OCI-M2 (cell line): ENCODE measurements at regions not wholly inside any gene's neighbourhood (a gene's known extent, or its start where the extent isn't known, plus 50 kb on each side); places are given as distances from the start of the nearest gene placed in this dataset.
"Not testable (repeated sequence)": the region's sequence is repeated elsewhere in the genome, so short reads cannot be mapped to it uniquely, and the experiment has no call there.

Experiments
- DNase-seq: peaks from one replicate; lab custom pipeline; 2025; ENCODE audit not compliant: unreplicated experiment; lab: John Stamatoyannopoulos, UW

DNA sequence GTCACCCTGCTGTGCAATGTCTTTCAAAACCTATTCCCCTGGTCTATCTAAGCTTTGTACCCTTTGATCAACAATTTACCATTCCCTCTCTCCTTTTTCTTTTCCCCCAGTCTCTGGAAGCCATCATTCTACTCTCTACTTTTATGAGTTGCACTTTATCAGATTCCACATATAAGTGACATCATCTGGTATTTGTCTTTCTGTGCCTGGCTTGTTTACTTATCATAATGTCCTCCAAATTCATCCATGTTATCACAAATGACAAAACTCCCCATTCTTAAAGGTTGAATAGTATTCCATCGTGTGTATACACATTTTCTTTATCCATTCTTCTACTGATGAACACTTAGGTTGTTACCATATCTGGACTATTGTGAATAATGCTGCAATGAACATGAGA is 344.2 kb upstream of the CCNH start:
- no peak for DNase-seq

DNA sequence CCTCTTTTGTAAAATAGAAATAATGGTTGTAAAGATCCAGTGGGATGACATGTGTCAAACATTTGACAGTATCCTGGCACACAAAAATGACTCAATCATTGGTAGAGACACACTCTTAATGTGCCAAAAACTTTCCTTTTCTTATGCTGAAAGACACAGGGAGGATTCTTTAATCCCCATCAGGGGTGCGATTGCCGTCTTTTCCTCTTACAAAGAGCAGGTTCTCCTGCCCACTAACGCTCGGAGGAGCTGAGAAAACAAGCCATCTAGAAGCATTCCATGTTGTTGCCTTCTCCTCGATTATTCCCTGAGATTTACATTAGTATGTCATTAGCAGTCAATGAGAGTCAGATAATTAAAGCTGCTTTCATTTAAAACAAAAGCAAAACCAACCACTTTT is 342.6 kb upstream of the CCNH start:
- no peak for DNase-seq

DNA sequence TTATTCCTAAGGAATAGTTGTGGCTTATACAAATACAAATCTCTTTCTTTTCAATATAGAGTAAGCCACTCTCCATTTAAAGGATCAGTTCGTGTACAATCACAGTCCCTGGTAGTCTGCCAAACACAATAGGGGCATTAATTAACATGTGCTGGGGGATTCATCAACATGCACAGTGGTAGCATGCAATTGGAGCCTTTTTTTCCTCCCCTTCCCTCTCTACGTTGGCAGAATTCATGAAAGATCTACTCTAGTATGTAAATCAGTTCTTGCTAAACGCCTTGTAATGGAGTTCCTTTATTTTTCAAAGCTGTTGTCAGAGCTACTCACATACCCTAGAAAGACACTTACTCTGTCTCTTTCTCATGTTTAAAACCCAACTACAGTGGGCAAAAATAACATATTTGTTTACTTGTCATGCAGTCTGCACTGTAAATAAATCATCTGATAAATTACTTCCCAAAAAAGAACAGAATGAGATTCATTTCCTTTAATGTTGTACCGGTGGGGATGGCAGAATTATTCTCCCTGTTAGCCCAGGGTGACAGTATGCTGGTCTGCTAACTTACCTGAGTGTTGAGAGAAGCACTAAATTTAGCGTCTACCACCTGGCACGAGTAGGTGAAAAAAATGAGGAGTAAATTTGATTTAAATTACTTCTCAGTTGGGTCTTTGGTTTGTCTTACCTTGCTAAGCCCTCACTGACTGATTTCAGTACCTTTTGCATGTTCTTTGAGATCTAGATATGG is 341.5 kb upstream of the CCNH start:
- DNase-seq: no peak

DNA sequence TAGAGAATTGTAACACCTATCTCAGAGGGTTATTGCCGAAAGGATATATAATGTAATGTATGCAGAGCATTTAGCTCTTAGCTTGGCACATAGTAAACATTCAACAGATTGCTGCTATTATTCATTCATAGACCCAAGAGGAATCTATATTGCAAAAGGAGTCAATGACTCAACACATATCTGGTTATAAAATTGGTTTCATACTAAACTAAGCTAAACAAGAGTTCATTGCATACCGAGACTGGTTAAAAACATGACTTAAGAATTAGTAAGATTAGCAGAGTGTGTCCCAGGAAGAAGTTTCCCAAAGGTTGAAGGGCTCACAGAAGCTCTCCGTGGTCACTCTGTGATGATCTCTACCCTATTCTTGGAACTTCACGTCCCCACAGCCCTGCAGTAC is 339.6 kb upstream of the CCNH start:
- no peak for DNase-seq

DNA sequence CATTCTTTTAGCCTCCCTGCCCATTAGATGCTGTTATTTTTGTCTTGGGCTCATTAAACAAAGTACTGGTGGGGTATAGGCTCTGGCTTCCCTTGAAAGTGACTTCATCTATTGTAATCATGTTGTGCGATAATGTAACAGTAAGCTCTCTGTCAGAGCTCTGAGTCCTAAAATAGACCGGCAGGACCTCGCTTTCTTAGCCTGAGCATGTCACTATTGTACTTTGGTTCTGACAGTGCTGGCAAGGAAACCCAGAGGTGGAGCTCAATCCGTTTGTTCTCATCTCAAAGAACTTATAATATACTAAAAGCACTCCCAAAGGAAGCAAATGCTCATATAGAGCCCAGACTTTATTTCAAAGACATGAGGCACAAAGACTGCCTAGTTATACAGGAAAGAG is 339.1 kb upstream of the CCNH start:
- no peak for DNase-seq

DNA sequence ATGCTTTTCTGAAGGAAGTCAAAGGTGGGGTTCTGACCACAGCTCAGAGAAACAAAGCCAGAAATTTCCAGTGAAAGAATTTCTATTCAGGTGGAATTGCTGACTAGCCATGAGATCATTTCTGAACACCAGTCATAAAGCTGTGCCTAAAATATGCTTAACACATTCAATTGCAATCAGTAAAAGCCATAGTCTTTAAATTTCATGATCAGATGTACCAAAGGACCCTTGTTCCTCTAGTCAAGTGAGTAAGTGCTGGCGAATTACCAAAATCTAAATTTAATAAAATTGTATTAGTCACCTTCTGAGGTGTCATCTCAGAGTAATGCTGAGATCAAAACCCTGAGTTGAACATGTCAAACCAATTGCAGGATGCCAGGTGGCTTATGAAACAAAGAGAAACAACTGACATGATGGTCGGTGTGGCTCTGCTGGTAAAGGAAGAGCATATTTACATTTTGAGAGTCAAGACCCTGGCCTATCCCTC is 334.2 kb upstream of the CCNH start:
- no peak for DNase-seq

DNA sequence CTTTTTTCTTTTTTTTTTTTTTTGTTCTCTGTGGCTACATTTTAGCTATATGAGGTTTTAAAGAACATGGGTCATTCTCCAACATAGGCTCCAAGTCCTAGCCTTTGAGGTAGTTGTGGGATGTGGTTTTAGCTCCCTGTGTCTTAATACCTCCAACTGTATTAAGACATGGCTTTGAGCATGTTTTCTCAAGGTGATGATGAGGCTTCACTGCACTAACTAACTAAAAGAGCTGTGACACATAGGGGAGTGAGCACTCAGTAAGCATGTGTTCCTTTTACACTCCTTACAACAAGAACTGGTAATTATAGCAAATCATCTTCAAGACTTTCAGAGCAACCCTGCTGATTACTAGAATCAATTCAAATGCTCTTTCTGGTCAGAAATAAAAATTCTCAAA is 333.6 kb upstream of the CCNH start:
- DNase-seq: no peak

DNA sequence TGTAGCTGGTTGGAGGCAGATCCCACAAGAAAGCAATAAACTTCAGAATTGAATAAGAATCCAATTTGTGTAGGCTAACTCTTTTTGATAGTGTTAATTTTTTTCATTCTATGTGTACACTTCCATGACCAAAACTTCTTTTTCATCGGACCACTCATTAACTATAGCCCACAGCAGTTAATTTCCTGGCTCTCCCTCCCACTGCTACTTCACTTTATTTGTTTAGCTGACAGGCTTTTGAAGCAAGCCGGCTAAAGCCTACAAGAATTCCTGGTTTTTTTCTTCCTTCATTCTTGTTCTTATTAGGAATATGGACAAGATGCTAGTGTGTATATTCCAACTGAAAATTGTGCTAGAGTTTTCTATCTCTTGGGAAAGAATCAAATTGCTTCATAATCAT is 329.2 kb upstream of the CCNH start:
- DNase-seq: no peak

DNA sequence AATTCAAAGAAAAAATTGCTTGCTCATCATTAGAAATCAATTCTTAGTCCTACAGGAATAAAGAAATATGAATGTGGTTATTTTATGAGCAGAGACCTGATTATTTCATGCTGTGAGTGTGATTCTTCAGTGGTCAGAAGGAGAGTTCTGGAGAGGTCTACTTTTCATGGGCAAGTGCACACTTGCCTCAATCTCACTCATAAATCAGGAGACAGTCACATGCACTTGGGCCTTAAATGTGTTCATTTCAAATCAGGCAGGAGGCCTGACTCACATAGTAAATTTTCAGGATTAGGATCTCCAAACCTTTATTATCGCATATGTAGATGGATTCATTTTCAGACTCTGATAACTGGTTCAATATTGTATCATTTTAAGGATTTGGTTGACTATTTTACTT is 323.2 kb upstream of the CCNH start:
- no peak for DNase-seq

DNA sequence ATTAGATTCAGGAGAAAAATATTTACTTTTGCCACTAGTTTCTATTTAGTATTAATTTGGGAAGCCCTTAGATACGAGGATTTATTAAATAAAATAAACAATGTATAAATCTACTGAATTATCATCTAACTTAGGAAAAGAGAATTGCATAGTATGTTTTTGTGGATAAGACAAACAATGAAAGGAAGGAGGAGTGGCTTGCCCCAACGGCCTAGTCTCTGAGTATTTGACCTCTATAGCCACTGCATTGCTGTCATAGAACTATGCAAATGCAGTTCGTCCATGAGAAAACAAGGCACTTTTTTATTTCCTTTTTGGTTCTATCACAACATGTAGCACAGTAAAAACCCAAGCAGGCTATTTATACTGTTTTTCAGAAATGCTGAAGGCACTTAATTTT is 321.2 kb upstream of the CCNH start:
- DNase-seq: no peak

DNA sequence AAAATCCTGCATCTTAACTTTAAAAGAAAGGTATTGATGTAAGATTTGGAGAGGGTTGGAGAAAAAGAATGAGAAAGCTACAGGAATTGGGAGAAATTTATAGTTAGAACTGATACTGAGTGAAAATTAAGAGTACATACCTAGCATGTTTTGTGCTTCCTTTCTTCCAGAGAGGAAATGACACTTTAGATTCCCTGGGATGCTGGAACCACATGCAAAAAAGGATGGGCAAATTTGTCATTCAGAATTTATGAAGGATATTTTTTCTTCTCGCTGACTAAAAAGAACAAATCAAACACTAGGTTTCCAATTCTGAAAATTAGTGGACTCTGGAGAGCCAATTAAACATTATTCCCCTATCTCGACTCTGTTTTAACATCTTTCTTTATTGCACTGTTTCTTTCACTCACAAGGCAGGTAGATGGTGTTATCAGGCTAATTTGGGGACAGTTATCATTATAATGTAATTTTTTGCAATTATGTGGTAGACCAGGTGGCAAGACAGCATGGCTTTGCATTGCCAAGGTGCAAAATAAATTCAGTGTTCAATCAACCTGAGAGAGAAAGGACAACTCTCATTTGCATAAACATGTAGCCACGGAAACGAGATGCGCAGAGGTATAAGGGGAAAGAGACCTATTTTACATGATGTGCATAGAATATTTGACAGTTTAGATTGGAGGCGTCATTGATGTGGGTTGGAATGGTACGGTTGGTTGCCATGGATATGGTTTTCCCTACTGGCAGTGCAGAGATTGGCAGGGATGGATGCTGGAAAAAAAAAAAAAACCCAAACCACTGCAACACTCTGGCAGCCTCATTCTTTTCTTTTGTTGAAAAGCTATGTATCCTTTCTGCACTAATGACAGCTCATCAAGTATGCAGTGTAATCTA is 320.4 kb upstream of the CCNH start:
- DNase-seq: no peak

DNA sequence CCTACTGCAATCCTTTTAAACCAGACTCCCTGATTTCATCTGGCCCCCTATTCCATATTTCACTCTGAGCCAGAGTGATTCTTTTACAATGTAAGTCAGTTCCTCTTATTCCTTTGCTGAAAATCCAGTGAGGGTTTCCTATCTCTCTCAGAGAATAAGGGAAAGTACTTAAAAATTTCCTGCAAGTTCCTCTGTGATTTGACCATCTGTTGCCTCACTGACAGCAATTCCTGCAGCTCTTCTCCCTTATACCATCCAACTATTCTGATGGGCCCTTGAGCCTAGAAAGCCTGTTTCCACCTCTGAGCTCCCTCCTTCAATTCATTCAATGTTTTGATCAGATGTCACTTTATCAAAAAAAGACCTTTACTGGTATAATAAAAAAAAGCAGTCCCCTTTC is 317.1 kb upstream of the CCNH start:
- no peak for DNase-seq

DNA sequence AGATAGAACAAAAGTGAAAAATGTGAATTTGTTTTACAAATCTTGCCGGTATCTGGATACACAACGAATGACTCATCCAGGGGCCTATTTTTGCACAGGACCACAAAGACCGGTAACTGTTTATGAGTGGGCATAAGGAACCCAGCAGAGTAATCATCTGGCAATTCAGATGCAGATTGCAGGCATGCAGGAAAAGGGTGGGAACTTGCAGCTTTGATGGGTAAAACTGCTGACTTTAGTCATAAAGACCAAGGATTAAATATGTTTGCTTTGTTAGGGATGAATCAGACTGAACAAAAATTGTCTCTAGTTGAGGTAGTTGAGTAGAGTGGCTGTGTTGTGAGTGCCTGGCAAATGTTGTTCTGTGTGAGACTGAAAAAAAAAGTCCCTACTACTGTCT is 309.6 kb upstream of the CCNH start:
- DNase-seq: no peak

DNA sequence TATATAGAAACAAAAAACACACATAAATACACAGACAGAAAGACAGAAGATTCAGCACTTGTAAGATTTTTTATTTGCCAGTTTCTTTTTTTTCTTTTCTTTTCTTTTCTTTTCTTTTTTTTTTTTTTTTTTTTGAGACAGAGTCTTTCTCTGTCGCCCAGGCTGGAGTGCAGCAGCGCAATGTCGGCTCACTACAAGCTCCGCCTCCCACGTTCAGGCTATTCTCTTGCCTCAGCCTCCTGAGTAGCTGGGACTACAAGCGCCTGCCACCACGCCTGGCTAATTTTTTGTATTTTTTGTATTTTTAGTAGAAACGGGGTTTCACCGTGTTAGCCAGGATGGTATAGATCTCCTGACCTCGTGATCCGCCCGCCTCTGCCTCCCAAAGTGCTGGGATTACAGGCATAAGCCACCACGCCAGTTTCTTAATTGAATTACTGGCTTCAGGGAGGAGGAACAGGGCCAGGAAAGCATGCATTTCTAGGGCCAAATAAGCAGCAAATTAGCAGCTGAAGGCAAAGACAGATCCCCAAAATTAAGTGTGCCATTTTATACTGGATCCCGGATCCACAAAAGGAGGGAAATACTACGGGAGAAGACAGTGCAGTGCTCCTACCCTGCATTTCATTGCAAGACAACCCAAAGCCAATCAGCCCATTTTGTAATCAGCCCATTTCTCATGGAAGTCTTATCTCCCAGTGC is 305.6 kb upstream of the CCNH start:
- DNase-seq: not testable (repeated sequence)

DNA sequence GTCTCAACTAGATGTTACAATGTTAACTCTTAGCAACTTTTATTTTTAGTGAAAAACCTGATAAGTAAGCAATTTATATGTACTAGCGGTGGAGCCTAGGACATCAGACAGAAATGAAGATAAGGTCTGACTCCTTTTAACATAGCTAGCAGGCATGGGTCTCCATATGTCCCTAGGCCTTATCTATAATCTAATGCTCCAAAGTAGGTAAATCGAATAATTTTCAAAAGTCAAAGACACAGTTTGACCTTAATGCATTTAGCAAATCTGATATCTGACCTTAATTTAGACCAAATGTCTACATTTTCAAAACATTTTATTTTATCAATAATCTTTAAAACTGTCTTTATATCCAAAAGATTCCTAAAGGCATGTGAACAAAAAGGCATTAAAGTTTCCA is 305.0 kb upstream of the CCNH start:
- no peak for DNase-seq

DNA sequence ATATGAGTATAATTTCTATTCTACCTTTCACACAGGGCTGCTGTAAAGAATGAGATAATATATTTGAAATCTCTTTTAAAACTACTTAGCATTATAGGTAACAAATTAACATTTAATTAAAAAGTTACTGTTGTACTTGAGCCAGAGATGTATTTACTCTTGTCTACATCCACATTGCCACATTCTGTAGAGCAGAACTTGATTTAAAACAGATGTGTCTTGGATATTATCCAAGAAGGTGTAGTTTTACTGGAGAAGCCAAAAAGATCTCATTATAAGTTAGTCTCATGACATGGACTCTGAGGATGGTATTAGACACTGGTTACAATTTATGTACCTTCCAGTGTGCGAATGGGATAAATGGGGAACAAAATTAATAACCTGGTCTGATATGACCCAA is 293.1 kb upstream of the CCNH start:
- DNase-seq: no peak

DNA sequence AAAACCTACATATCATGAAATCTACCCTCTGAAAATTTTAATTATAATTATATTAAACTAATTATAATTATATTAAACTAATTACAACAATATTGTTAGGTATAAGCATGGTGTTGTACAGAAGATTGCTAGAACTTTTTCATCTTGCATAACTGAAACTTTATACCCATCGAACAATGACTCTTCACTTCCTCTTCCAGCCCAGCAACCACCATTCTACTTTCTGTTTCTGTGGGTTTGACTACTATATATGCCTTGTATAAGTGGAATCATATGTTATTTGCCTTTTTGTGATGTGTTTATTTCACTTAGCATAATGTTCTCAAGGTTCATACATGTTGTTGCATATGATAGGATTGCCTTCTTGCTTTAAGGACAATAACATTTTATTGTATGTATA is 274.2 kb upstream of the CCNH start:
- no peak for DNase-seq

DNA sequence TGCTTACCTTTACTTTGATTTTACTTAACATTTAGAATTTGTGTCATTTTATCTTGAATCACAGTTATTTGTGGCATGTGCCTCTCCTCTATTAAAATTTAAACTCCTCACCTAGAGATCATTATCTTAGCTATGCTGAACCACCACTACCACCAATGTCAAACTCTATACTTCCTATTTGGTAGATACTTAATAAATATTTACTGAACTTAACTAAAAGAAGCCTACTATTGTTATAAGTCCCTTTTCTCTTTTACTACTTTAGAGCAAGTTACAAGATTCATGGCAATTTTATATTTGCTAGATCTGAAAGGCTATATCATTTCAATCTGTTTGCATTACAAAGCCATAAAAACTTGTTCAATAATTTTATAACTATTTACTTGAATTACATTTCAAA is 273.3 kb upstream of the CCNH start:
- no peak for DNase-seq

DNA sequence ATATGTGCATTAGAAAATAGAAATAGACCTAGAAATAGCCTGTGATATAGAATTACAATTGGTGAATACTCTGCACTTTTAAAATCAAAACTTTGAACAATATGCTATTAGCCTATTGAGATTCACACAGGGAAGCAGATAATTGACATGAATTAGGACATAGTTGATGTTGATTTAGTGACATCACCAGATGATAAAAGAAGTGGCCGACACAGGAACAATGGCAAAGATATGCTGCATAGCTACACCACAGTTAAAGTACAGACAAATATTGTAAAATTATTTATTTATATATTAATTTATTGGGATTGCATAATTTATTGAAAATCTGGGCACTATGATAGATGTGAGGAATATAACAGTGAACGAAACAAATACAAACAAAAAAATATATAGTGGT is 261.5 kb upstream of the CCNH start:
- no peak for DNase-seq

DNA sequence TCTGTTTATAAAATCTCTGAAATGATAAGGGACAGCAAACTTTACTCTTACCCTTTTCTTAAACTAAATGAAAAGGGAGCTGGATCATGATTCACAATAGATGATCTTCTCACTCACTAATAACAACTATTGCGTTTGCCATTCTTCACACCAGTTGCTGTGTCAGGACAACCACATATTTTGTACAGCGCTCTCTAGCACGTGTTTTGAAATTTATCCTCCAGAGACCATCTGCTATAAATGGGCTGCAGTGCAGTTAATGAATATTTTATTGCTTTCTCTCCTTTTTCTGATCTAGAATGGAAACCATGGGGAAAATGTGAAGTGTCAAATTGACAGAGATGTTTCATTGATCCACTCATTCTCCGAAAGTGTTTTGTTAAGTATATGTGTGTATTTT is 258.4 kb upstream of the CCNH start:
- no peak for DNase-seq

DNA sequence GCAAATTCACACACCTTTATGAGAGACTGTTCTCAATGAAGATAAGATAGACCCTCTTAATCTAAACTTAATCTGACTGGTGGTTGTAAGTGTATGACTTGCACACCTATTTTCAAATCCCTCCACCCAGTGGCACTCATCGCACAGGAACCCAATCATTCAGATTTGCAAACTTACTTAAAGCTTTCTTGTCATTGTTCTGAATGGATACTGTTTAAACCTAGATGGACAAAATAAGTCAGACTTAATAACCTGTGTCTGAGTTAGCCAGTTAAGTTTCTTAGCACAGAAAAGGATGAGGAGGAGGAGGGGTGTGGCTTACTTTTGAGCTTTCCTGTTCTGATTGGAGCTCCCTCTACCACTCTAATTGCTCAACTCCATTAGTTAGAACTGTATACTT is 252.4 kb upstream of the CCNH start:
- no peak for DNase-seq
